Mammary epithelial cell (primary cell): ENCODE measurements at regions not wholly inside any gene's neighbourhood (a gene's known extent, or its start where the extent isn't known, plus 50 kb on each side); places are given as distances from the start of the nearest gene placed in this dataset.

Experiments used
- EZH2 ChIP-seq: IDR thresholded peaks from 2 replicates; pipeline ENCODE4 v1.6.1; 2012; ENCODE audit warnings: low read length, inconsistent platforms, borderline replicate concordance
- TF ChIP-seq, protein P1 (sequence below), 2 donors: IDR thresholded peaks in 1 of 2; conservative IDR thresholded peaks in 1 of 2; 2 replicates each; pipeline ENCODE4 v1.5.1; 2011 to 2012; ENCODE audit warnings: inconsistent platforms in 2 of 2, low read length in 2 of 2, mild to moderate bottlenecking in 2 of 2, control low read depth in 1 of 2, low read depth in 1 of 2; ENCODE audit not compliant: insufficient read depth in 1 of 2; ENCODE audit errors: extremely low read depth in 1 of 2

- TF ChIP-seq, protein P1, sequence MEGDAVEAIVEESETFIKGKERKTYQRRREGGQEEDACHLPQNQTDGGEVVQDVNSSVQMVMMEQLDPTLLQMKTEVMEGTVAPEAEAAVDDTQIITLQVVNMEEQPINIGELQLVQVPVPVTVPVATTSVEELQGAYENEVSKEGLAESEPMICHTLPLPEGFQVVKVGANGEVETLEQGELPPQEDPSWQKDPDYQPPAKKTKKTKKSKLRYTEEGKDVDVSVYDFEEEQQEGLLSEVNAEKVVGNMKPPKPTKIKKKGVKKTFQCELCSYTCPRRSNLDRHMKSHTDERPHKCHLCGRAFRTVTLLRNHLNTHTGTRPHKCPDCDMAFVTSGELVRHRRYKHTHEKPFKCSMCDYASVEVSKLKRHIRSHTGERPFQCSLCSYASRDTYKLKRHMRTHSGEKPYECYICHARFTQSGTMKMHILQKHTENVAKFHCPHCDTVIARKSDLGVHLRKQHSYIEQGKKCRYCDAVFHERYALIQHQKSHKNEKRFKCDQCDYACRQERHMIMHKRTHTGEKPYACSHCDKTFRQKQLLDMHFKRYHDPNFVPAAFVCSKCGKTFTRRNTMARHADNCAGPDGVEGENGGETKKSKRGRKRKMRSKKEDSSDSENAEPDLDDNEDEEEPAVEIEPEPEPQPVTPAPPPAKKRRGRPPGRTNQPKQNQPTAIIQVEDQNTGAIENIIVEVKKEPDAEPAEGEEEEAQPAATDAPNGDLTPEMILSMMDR (conservative IDR thresholded peaks at IDR 0.05 in 1 of 2, IDR thresholded peaks at IDR 0.05 in 1 of 2; ENCODE audit: extremely low read depth in 1 of 2, insufficient read depth in 1 of 2, low read depth in 1 of 2, low read length in 2 of 2): no peak
- no peak for TF ChIP-seq EZH2
Observed at GRCh38 chrX:40273356-40274050, 175.7 kb upstream of the BCOR start.
